ENCODE measurements at regions not wholly inside any gene's neighbourhood (a gene's known extent, or its start where the extent isn't known, plus 50 kb on each side); places are given as distances from the start of the nearest gene placed in this dataset.

DNA sequence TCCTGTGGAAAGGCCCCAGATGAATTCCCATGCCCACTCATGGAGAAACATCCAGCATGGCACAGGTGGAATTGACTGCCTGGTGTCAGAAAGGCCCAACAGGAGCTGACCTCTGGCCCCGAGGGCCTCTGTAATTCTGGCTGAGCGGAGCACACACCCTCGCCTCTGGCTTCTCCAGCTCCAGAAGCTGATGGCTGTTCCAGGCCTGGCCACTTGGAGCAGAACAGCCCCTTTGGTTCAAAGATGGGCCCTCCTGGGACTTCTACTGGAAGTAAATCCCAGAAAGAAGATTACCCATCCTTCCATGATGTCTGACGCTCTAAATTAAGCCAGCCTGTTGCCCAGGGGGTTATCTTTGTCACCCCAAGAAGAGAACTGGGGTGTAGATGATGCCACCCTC, 275.1 kb upstream of the CDH4 start:
- H3K27me3 ChIP-seq (ENCODE audit: insufficient read depth, low read depth, severe bottlenecking): peaks cover 54% of the 10 kb centered on the region
- DNase-seq: no peak
- H3K9me3 ChIP-seq (ENCODE audit: severe bottlenecking): no peaks in the 10 kb centered on the region

GRCh38 chr20:60977901-60978300, 274.2 kb upstream of the CDH4 start:
- Histone ChIP-seq H3K9me3 (ENCODE audit: severe bottlenecking) (no peaks in the 10 kb centered on the region), H3K27ac (no peak overlapping the region), H3K27me3 (ENCODE audit: insufficient read depth, low read depth, severe bottlenecking) (peaks cover 49% of the 10 kb centered on the region), H3K4me3 (ENCODE audit: low read depth, low read length) (no peak overlapping the region), H3K36me3 (no peaks in the 10 kb centered on the region)
- TF ChIP-seq, protein P1, sequence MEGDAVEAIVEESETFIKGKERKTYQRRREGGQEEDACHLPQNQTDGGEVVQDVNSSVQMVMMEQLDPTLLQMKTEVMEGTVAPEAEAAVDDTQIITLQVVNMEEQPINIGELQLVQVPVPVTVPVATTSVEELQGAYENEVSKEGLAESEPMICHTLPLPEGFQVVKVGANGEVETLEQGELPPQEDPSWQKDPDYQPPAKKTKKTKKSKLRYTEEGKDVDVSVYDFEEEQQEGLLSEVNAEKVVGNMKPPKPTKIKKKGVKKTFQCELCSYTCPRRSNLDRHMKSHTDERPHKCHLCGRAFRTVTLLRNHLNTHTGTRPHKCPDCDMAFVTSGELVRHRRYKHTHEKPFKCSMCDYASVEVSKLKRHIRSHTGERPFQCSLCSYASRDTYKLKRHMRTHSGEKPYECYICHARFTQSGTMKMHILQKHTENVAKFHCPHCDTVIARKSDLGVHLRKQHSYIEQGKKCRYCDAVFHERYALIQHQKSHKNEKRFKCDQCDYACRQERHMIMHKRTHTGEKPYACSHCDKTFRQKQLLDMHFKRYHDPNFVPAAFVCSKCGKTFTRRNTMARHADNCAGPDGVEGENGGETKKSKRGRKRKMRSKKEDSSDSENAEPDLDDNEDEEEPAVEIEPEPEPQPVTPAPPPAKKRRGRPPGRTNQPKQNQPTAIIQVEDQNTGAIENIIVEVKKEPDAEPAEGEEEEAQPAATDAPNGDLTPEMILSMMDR (IDR thresholded peaks at IDR 0.05; ENCODE audit: low read depth, low read length): no peak
- DNase-seq: no peak

More for the DNA sequence above, 275.1 kb upstream of the CDH4 start:
- H3K4me3 ChIP-seq (ENCODE audit: low read depth, low read length): no peak overlapping the region
- no peaks in the 10 kb centered on the region for H3K36me3 ChIP-seq
- TF ChIP-seq, protein P1 (IDR thresholded peaks at IDR 0.05; ENCODE audit: low read depth, low read length): no peak
- H3K27ac ChIP-seq: no peak overlapping the region

GRCh38 chr20:60984666-60985065, 267.4 kb upstream of the CDH4 start:
- TF ChIP-seq, protein P1 (IDR thresholded peaks at IDR 0.05; ENCODE audit: low read depth, low read length): no peak
- H3K4me3 ChIP-seq (ENCODE audit: low read depth, low read length): no peak overlapping the region
- H3K27ac ChIP-seq: no peak overlapping the region
- no peak for DNase-seq
- peaks cover 43% of the 10 kb centered on the region for H3K27me3 ChIP-seq (ENCODE audit: insufficient read depth, low read depth, severe bottlenecking)
- no peaks in the 10 kb centered on the region for H3K36me3 ChIP-seq
- H3K9me3 ChIP-seq (ENCODE audit: severe bottlenecking): no peaks in the 10 kb centered on the region

- H3K36me3 ChIP-seq: no peaks in the 10 kb centered on the region
- H3K4me3 ChIP-seq (ENCODE audit: low read depth, low read length): no peak overlapping the region
- no peak overlapping the region for H3K27ac ChIP-seq
- no peaks in the 10 kb centered on the region for H3K9me3 ChIP-seq (ENCODE audit: severe bottlenecking)
- TF ChIP-seq, protein P1 (IDR thresholded peaks at IDR 0.05; ENCODE audit: low read depth, low read length): no peak
- DNase-seq: no peak
- peaks cover 62% of the 10 kb centered on the region for H3K27me3 ChIP-seq (ENCODE audit: insufficient read depth, low read depth, severe bottlenecking)
Observed at GRCh38 chr20:60986506-60987156, 265.4 kb upstream of the CDH4 start.

- Histone ChIP-seq H3K27ac (no peak overlapping the region), H3K27me3 (ENCODE audit: insufficient read depth, low read depth, severe bottlenecking) (peaks cover 78% of the 10 kb centered on the region), H3K9me3 (ENCODE audit: severe bottlenecking) (no peaks in the 10 kb centered on the region), H3K36me3 (no peaks in the 10 kb centered on the region), H3K4me3 (ENCODE audit: low read depth, low read length) (no peak overlapping the region)
- TF ChIP-seq, protein P1 (IDR thresholded peaks at IDR 0.05; ENCODE audit: low read depth, low read length): no peak
- DNase-seq: no peak
Observed at GRCh38 chr20:60990061-60990460, 262.0 kb upstream of the CDH4 start.

DNA sequence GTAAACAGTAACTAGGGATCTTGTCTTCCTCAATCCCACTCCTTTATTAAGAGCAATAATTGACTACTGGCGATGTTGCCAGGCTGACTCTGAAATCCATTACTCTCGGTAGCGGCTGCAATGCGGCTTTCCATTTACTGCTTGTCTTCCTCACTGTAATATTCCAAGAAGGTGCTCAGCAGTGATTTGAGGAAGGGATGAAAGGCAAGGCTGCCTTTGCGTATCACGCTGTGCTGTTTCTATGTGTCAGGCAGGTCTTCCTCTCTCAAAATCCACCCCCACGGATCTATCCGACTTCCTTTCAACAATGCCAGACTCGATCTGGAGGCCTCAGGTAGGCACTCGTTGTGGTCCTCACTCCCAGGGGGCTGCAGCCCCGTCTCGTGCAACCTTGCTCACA, 261.4 kb upstream of the CDH4 start:
- Histone ChIP-seq H3K4me3 (ENCODE audit: low read depth, low read length) (no peak overlapping the region), H3K36me3 (no peaks in the 10 kb centered on the region), H3K27ac (no peak overlapping the region), H3K9me3 (ENCODE audit: severe bottlenecking) (no peaks in the 10 kb centered on the region), H3K27me3 (ENCODE audit: insufficient read depth, low read depth, severe bottlenecking) (peaks cover 80% of the 10 kb centered on the region)
- TF ChIP-seq, protein P1 (IDR thresholded peaks at IDR 0.05; ENCODE audit: low read depth, low read length): no peak
- no peak for DNase-seq

Data from WERI-Rb-1 (cell line).